RWPE2 (cell line): ENCODE measurements at regions not wholly inside any gene's neighbourhood (a gene's known extent, or its start where the extent isn't known, plus 50 kb on each side); places are given as distances from the start of the nearest gene placed in this dataset.

Experiments
- ATAC-seq: fragments of 200-7000 bp; cut with Tn5 transposase; 3 replicates; pipeline ENCODE4 v1.9.1; 2021; ENCODE audit warnings: low read depth
- DNase-seq: peaks from one replicate; pipeline ENCODE4 v3.0.0-alpha.2; 2020; ENCODE audit warnings: low spot score
- H3K27ac ChIP-seq: fragments of 450-650 bp; 2 replicates; pipeline ENCODE4 v1.5.1; 2017; ENCODE audit warnings: mild to moderate bottlenecking; ENCODE audit not compliant: poor library complexity, severe bottlenecking
- H3K27me3 ChIP-seq: fragments of 250-450 bp; sonication (Bioruptor Pico); 2 replicates; pipeline ENCODE4 v1.5.1; 2021; ENCODE audit warnings: mild to moderate bottlenecking, moderate library complexity; ENCODE audit not compliant: insufficient read depth, poor library complexity, severe bottlenecking
- H3K36me3 ChIP-seq: fragments of 250-450 bp; sonication (Bioruptor Pico); 2 replicates; pipeline ENCODE4 v1.5.1; 2020; ENCODE audit warnings: low read depth, mild to moderate bottlenecking, moderate library complexity
- H3K4me1 ChIP-seq: fragments of 250-450 bp; sonication (Bioruptor Pico); 2 replicates; pipeline ENCODE4 v1.5.1; 2021; ENCODE audit warnings: mild to moderate bottlenecking, moderate library complexity; ENCODE audit not compliant: insufficient read depth, poor library complexity, severe bottlenecking
- H3K4me3 ChIP-seq: fragments of 250-450 bp; sonication (Bioruptor Pico); 2 replicates; pipeline ENCODE4 v1.5.1; 2021; ENCODE audit warnings: mild to moderate bottlenecking, moderate library complexity; ENCODE audit not compliant: severe bottlenecking
- H3K9me3 ChIP-seq: fragments of 250-450 bp; sonication (Bioruptor Pico); 2 replicates; pipeline ENCODE4 v1.5.1; 2021; ENCODE audit warnings: mild to moderate bottlenecking, moderate library complexity; ENCODE audit not compliant: severe bottlenecking
- TF ChIP-seq, protein P1 (sequence below): fragments of 450-650 bp; IDR thresholded peaks from one replicate; pipeline ENCODE4 v1.5.1; 2017; ENCODE audit warnings: mild to moderate bottlenecking, moderate library complexity; ENCODE audit not compliant: poor library complexity, severe bottlenecking

DNA sequence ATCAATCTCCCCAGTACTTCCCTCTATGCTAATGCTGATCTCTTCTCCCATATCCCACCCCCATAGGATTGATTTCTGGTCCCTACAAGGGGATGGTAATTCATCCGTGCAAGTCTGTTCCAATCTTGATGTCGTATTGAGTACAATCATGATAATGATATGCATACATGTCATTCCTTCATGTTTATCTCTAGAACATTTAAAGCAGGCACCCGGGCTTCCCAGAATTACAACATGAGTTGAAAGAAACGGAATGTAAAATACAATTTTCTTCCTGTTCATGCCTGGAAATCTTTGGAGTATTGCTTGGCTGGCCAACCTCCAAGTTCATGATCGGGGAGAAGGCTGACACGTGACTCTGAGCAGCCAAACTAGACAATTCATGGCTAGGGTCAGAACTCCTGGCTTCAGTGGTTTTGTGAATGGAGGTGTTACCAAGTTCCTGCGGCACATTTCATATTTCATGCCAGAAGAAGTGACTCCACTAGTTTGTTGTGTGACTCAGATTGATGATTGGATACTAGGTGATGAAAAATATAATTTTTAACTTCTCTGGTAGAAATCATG is 66.6 kb downstream of the C9orf152 start:
- Histone ChIP-seq H3K27me3 (no peaks in the 10 kb centered on the region), H3K27ac (peak overlapping the region; percentile 71), H3K4me3 (no peak overlapping the region), H3K9me3 (no peaks in the 10 kb centered on the region), H3K4me1 (peaks cover 32% of the 10 kb centered on the region), H3K36me3 (peaks cover 47% of the 10 kb centered on the region)
- TF ChIP-seq, protein P1, sequence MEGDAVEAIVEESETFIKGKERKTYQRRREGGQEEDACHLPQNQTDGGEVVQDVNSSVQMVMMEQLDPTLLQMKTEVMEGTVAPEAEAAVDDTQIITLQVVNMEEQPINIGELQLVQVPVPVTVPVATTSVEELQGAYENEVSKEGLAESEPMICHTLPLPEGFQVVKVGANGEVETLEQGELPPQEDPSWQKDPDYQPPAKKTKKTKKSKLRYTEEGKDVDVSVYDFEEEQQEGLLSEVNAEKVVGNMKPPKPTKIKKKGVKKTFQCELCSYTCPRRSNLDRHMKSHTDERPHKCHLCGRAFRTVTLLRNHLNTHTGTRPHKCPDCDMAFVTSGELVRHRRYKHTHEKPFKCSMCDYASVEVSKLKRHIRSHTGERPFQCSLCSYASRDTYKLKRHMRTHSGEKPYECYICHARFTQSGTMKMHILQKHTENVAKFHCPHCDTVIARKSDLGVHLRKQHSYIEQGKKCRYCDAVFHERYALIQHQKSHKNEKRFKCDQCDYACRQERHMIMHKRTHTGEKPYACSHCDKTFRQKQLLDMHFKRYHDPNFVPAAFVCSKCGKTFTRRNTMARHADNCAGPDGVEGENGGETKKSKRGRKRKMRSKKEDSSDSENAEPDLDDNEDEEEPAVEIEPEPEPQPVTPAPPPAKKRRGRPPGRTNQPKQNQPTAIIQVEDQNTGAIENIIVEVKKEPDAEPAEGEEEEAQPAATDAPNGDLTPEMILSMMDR: no peak
- peak; percentile 74 for DNase-seq
- ATAC-seq: peak; percentile 89

DNA sequence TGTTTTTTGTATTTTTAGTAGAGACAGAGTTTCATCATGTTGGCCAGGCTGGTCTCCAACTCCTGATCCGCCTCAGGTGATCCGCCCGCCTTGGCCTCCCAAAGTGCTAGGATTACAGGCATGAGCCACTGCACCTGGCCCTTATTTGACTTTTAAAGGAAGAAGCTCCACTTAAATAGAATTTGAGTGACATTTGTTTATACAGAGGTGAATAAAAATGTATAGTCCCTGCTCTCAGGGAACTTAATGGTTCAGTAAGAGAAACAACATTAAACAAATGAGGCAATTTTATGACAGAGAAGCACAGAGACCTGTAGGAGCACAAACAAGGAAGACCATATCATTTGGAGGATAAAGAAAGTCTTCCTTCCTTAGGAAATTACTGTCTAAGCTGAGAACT is 65.7 kb downstream of the C9orf152 start:
- Histone ChIP-seq H3K4me1 (peaks cover 32% of the 10 kb centered on the region), H3K4me3 (no peak overlapping the region), H3K27ac (peak overlapping the region; percentile 71), H3K27me3 (no peaks in the 10 kb centered on the region), H3K9me3 (no peaks in the 10 kb centered on the region), H3K36me3 (peaks cover 42% of the 10 kb centered on the region)
- TF ChIP-seq, protein P1: no peak
- DNase-seq: no peak
- no peak for ATAC-seq

DNA sequence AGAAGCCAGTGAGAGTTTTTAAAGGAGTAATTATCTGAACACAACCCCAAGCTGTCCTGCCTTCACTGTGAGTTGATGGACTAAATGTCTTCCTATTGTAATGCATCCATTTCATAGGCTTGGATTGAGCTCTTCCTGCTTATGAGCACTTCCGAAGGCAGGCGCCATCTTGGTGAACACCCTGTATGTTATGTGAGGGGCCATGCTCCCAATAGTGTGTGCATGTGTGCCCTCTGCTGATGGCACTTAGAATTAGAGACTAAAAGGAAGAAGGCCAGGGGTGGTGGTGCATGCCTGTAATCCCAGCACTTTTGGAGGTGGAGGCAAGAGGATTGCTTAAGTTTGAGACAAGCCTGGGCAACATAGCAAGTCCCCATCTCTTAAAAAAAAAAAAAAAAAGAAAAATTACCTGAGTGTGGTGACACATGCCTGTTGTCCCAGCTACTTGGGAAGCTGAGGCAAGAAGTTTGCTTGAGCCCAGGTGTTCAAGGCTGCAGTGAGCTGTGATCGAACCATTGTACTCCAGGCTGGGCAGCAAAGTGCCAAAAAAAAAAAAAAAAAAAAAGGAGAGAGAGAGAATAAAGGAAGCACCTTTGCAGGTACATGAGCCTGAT is 65.0 kb downstream of the C9orf152 start:
- Histone ChIP-seq H3K4me3 (no peak overlapping the region), H3K27ac (peak overlapping the region; percentile 71), H3K4me1 (peaks cover 32% of the 10 kb centered on the region), H3K9me3 (no peaks in the 10 kb centered on the region), H3K27me3 (no peaks in the 10 kb centered on the region), H3K36me3 (peaks cover 40% of the 10 kb centered on the region)
- ATAC-seq (no peak), DNase-seq (no peak)
- TF ChIP-seq, protein P1: peak; percentile 15

DNA sequence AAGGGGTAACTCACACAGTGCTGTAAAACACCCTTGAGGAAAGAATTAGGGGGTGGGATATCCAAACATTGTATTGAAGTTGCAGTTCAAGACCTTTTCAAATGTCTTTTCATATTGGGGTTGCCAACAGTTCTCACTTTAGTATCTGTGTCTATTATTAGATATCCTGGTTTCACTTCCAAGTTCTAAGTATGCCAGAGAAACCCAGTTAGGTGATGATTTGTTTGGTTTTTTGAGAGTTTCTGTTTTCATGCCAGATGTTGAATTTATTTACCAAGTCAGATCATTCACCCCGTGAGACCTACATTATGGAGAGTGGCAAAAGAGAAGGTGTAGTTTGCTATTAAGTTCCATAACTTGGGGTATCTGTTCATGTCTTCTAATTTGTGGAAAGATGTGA is 64.5 kb downstream of the C9orf152 start:
- Histone ChIP-seq H3K27me3 (no peaks in the 10 kb centered on the region), H3K4me1 (peaks cover 32% of the 10 kb centered on the region), H3K4me3 (no peak overlapping the region), H3K36me3 (peaks cover 40% of the 10 kb centered on the region), H3K27ac (no peak overlapping the region), H3K9me3 (no peaks in the 10 kb centered on the region)
- DNase-seq (no peak), ATAC-seq (no peak)
- TF ChIP-seq, protein P1: no peak

DNA sequence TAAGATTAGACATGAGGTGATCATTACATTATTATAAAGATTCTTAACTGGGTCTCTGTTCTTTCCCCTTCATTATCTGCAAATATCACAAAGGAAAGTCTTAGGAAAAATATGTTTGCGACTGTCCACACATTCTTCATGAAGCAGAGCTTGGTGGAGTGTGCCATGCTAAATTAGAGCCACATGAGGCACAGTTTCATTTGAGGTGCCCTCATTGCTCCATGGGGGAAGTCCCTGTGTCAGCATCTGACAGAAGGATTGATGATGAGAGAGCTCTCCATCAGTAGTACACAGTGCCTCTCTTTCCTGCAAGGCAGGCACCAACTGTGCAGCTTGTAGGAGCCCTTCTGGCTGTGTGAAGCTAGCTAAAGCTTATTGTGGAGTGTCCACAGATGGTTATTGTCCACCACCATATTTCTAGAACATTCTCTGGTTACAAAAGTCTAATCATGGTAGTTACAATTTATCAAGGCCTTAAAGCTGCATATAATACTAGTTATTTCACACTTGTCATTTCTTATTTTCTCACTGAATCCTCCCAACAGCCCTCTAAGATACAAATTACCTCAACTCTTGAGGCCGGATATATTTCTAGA is 63.9 kb downstream of the C9orf152 start:
- DNase-seq: no peak
- Histone ChIP-seq H3K27me3 (no peaks in the 10 kb centered on the region), H3K4me3 (no peak overlapping the region), H3K9me3 (no peaks in the 10 kb centered on the region), H3K36me3 (peaks cover 40% of the 10 kb centered on the region), H3K27ac (no peak overlapping the region), H3K4me1 (peaks cover 32% of the 10 kb centered on the region)
- ATAC-seq: no peak
- TF ChIP-seq, protein P1: no peak
